ENCODE measurements at regions not wholly inside any gene's neighbourhood (a gene's known extent, or its start where the extent isn't known, plus 50 kb on each side); places are given as distances from the start of the nearest gene placed in this dataset.

DNA sequence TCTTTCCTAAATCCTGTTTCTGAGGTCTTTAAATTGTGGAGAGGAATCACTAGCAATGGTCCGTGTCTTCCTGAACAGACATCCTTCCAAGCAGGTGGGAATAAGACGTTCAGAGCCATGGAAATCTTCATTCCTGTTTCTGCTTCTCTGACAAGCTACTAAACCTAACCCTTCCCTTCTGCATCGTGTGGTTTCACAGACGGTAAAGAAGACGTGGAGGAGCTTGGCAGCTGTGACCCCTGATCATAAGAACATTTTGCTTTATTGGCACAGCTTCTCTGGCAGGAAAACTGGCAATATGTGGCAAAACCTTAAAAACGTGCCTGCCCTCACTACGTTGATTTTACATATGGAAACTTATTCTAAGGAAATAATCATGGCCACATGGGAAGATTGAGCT, 63.0 kb upstream of the LOXL4 start:
- Histone ChIP-seq H3K27me3 (replicated peaks in 1 of 2; ENCODE audit: control insufficient read depth in 2 of 2, insufficient read depth in 2 of 2, low read length in 1 of 2) (peaks cover 0 to 8% of the 10 kb centered on the region in 2 experiments; a peak in 2 of 4 replicates), H4K20me1 (ENCODE audit: control insufficient read depth, insufficient read depth) (no peaks in the 10 kb centered on the region), H3K9ac (ENCODE audit: control insufficient read depth, insufficient read depth, low read length) (no peak overlapping the region), H3K79me2 (ENCODE audit: control insufficient read depth, insufficient read depth, low read length) (no peaks in the 10 kb centered on the region), H3K9me3 (replicated peaks; ENCODE audit: control insufficient read depth, insufficient read depth, low read length) (peaks cover 1% of the 10 kb centered on the region; the same call in 2 of the 3 replicates), H3K36me3 (ENCODE audit: control insufficient read depth in 2 of 2, insufficient read depth in 2 of 2, low read length in 1 of 2) (no peaks in the 10 kb centered on the region), H2AFZ (ENCODE audit: control insufficient read depth, low read depth, low read length) (no peak overlapping the region), H3K27ac (ENCODE audit: control insufficient read depth, insufficient read depth) (no peak overlapping the region), H3K4me1 (ENCODE audit: control insufficient read depth, insufficient read depth, low read length) (no peaks in the 10 kb centered on the region), H3K4me2 (ENCODE audit: control insufficient read depth, insufficient read depth) (no peak overlapping the region), H3K4me3 (no peak overlapping the region)
- ChIA-PET CTCF (interaction anchor here (0.7 to 4.0 kb wide), 5 partner anchors 8 to 162 kb away, joined by 4 to 27 read pairs (median 8); no protein-coding TSS in a partner anchor), SMC1A (ENCODE audit: uncharacterized antibody, unreplicated experiment) (interaction anchor here (1.6 kb wide), 1 partner anchor 18 kb away, joined by 4 read pairs; no protein-coding TSS in a partner anchor), RAD21 (ENCODE audit: unreplicated experiment) (no interaction called here), POLR2A (no interaction called here)
- intact Hi-C loops (cut with micrococcal nuclease; ENCODE audit: unreplicated experiment) (no loop called here), in situ Hi-C loops (cut with MboI) (no loop called here)
- FAIRE-seq (no peak), ATAC-seq (no peak), DNase-seq (ENCODE audit: low read depth, low spot score) (no peak)
- no TSS peak for BruUV-seq (replicated peaks)
- no peak for TF ChIP-seq ASH2L (IDR thresholded peaks at IDR 0.05; ENCODE audit: borderline replicate concordance, low read depth)
- no peak for TF ChIP-seq WRNIP1 (IDR thresholded peaks at IDR 0.05; ENCODE audit: borderline replicate concordance, low read depth, low read length)
- TF ChIP-seq, protein P1, sequence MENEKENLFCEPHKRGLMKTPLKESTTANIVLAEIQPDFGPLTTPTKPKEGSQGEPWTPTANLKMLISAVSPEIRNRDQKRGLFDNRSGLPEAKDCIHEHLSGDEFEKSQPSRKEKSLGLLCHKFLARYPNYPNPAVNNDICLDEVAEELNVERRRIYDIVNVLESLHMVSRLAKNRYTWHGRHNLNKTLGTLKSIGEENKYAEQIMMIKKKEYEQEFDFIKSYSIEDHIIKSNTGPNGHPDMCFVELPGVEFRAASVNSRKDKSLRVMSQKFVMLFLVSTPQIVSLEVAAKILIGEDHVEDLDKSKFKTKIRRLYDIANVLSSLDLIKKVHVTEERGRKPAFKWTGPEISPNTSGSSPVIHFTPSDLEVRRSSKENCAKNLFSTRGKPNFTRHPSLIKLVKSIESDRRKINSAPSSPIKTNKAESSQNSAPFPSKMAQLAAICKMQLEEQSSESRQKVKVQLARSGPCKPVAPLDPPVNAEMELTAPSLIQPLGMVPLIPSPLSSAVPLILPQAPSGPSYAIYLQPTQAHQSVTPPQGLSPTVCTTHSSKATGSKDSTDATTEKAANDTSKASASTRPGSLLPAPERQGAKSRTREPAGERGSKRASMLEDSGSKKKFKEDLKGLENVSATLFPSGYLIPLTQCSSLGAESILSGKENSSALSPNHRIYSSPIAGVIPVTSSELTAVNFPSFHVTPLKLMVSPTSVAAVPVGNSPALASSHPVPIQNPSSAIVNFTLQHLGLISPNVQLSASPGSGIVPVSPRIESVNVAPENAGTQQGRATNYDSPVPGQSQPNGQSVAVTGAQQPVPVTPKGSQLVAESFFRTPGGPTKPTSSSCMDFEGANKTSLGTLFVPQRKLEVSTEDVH (IDR thresholded peaks at IDR 0.05; ENCODE audit: low read depth, partially characterized antibody), result no peak
- no peak for TF ChIP-seq NFIC (IDR thresholded peaks at IDR 0.05; ENCODE audit: low read depth, low read length)
- no peak for TF ChIP-seq MXI1 (IDR thresholded peaks at IDR 0.05; ENCODE audit: low read depth, low read length)
- no peak for TF ChIP-seq NR2C1 (IDR thresholded peaks at IDR 0.05)
- no peak for TF ChIP-seq HDAC6 (IDR thresholded peaks at IDR 0.05; ENCODE audit: unreplicated experiment)
- 12% methylated on average over 7 of the region's 7 CpGs for WGBS (ENCODE audit: insufficient coverage, insufficient replicate concordance, low lambda C conversion rate, missing lambda C conversion rate)
